Endothelial cell of umbilical vein (primary cell): ENCODE measurements at regions not wholly inside any gene's neighbourhood (a gene's known extent, or its start where the extent isn't known, plus 50 kb on each side); places are given as distances from the start of the nearest gene placed in this dataset.
A peak's percentile ranks its signal among the peaks of the same experiment; 100 is the strongest.

ENCODE experiments used
- BruUV-seq: library from RNA; stranded (reverse); fragments of 400-500 nt; replicated peaks from 2 replicates; lab custom pipeline; 2021; lab: Mats Ljungman, UMichigan
- CTCF ChIA-PET: fragments of 300-600, 350-600 bp; sonication (Branson Sonifier 250); formaldehyde crosslinking; loops from one replicate; lab custom pipeline; 2021; ENCODE audit warnings: antibody characterized with exemption, inconsistent platforms; lab: Charles Lee
- POLR2A ChIA-PET: fragments of 300-600, 350-600 bp; sonication (Branson Sonifier 250); formaldehyde crosslinking; loops from one replicate; lab custom pipeline; 2021; ENCODE audit warnings: antibody characterized with exemption, inconsistent platforms; lab: Charles Lee
- DNase-seq: peaks from one replicate; pipeline ENCODE4 v3.0.0-alpha.2; 2011; ENCODE audit warnings: low read depth, low spot score
- FAIRE-seq: peaks from 2 replicates; lab custom pipeline; 2011; peaks lifted over from hg19 to GRCh38; lab: Jason Lieb, UNC
- H2AFZ ChIP-seq: 2 replicates; pipeline ENCODE4 v1.6.0; 2012; ENCODE audit warnings: low read depth, low read length, control low read depth, inconsistent platforms
- H3K27ac ChIP-seq: 2 replicates; pipeline ENCODE4 v1.5.1; 2011; ENCODE audit warnings: low read depth, mild to moderate bottlenecking, control low read depth, low read length, moderate library complexity; ENCODE audit not compliant: insufficient read depth
- H3K27me3 ChIP-seq, 2 experiments: 2 replicates each; pipeline versions ENCODE4 v1.6.0 to v1.6.1; 2011; ENCODE audit warnings: low read length in 2 of 2, mixed read lengths in 1 of 2; ENCODE audit not compliant: control insufficient read depth in 2 of 2, insufficient read depth in 2 of 2
- H3K36me3 ChIP-seq, 2 experiments: 2 replicates in 1 of 2; 3 replicates in 1 of 2; pipeline ENCODE4 v1.5.1; 2011; ENCODE audit warnings: low read length in 2 of 2, mild to moderate bottlenecking in 1 of 2, moderate library complexity in 1 of 2; ENCODE audit not compliant: control insufficient read depth in 2 of 2, insufficient read depth in 2 of 2; ENCODE audit errors: extremely low read depth in 1 of 2
- H3K4me1 ChIP-seq: 3 replicates; pipeline ENCODE4 v1.5.1; 2011; ENCODE audit warnings: mild to moderate bottlenecking, low read length; ENCODE audit not compliant: control insufficient read depth, insufficient read depth; ENCODE audit errors: extremely low read depth
- H3K4me2 ChIP-seq: 2 replicates; pipeline ENCODE4 v1.6.1; 2011; ENCODE audit warnings: low read length, control low read depth, mixed read lengths; ENCODE audit not compliant: insufficient read depth
- H3K4me3 ChIP-seq, 3 experiments: fragments of 200-600 bp in 1 of 3; sonication (generic), shearing (Covaris generic) in 1 of 3; replicated peaks in 1 of 3; 2 replicates each; pipeline ENCODE4 v1.5.1; 2011 to 2016; ENCODE audit warnings: control low read depth in 3 of 3, low read length in 3 of 3, mild to moderate bottlenecking in 2 of 3, inconsistent platforms in 1 of 3, low read depth in 1 of 3, moderate library complexity in 1 of 3; ENCODE audit not compliant: insufficient read depth in 1 of 3
- H3K79me2 ChIP-seq: 2 replicates; pipeline ENCODE4 v1.6.0; 2012; ENCODE audit warnings: low read length, inconsistent platforms; ENCODE audit not compliant: control insufficient read depth, insufficient read depth
- H3K9ac ChIP-seq: replicated peaks from 2 replicates; pipeline ENCODE3; 2011; ENCODE audit warnings: low read length, control low read depth; ENCODE audit not compliant: insufficient read depth; ENCODE audit errors: extremely low read depth
- H3K9me1 ChIP-seq: replicated peaks from 3 replicates; pipeline ENCODE4 v1.6.0; 2011; ENCODE audit warnings: mild to moderate bottlenecking, low read length; ENCODE audit not compliant: control insufficient read depth, insufficient read depth; ENCODE audit errors: extremely low read depth
- H3K9me3 ChIP-seq: replicated peaks from 2 replicates; pipeline ENCODE4 v1.5.1; 2012; ENCODE audit warnings: low read length, inconsistent platforms; ENCODE audit not compliant: control insufficient read depth, insufficient read depth
- H4K20me1 ChIP-seq: replicated peaks from 2 replicates; pipeline ENCODE3; 2011; ENCODE audit warnings: mild to moderate bottlenecking, low read length; ENCODE audit not compliant: control insufficient read depth, insufficient read depth; ENCODE audit errors: extremely low read depth
- CTCF ChIP-seq, 2 donors: IDR thresholded peaks; 1 replicate in 1 of 2; 2 replicates in 1 of 2; pipeline ENCODE4 v1.5.1; 2011; ENCODE audit warnings: low read length in 2 of 2, mild to moderate bottlenecking in 2 of 2, moderate library complexity in 2 of 2, control low read depth in 1 of 2, inconsistent platforms in 1 of 2, low read depth in 1 of 2; ENCODE audit not compliant: insufficient read depth in 1 of 2; ENCODE audit errors: extremely low read depth in 1 of 2
- EZH2 ChIP-seq: IDR thresholded peaks from 2 replicates; pipeline ENCODE4 v1.6.1; 2012; ENCODE audit warnings: borderline replicate concordance, low read depth, mild to moderate bottlenecking, moderate library complexity, low read length, inconsistent platforms; ENCODE audit not compliant: severe bottlenecking
- FOS ChIP-seq: IDR thresholded peaks from 2 replicates; pipeline ENCODE4 v1.6.1; 2011; ENCODE audit warnings: mild to moderate bottlenecking, low read length, moderate library complexity, borderline replicate concordance; ENCODE audit not compliant: insufficient read depth
- GATA2 ChIP-seq: IDR thresholded peaks from 2 replicates; pipeline ENCODE4 v1.7.0; 2011; ENCODE audit warnings: low read depth, mild to moderate bottlenecking, moderate library complexity, mixed read lengths, low read length; ENCODE audit not compliant: insufficient read length, insufficient read depth
- JUN ChIP-seq: IDR thresholded peaks from 2 replicates; pipeline ENCODE4 v1.6.1; 2011; ENCODE audit warnings: borderline replicate concordance, low read depth; ENCODE audit not compliant: insufficient read length, insufficient read depth
- MAX ChIP-seq: IDR thresholded peaks from 2 replicates; pipeline ENCODE4 v1.6.1; 2011; ENCODE audit not compliant: insufficient read depth, insufficient read length
- MYC ChIP-seq: IDR thresholded peaks from one replicate; pipeline ENCODE4 v1.6.1; 2011; ENCODE audit warnings: mild to moderate bottlenecking, low read depth, low read length
- POLR2A ChIP-seq: IDR thresholded peaks from 2 replicates; pipeline ENCODE4 v1.6.1; 2012; ENCODE audit warnings: low read depth, mild to moderate bottlenecking, control low read depth, low read length
- POLR2AphosphoS5 ChIP-seq: IDR thresholded peaks from 2 replicates; pipeline ENCODE4 v1.6.1; 2012; ENCODE audit warnings: low read depth, mild to moderate bottlenecking, control low read depth, low read length, moderate library complexity; ENCODE audit not compliant: insufficient read depth
- dilution Hi-C: fragments of 300-500 bp; cut with MboI; formaldehyde crosslinking; loops from one replicate; pipeline ENCODE4 v1.15.0; 2019; ENCODE audit warnings: low sequenced_read_pairs; ENCODE audit not compliant: extremely low pct_ligation_motif_present
- intact Hi-C: fragments of 100-400 bp; cut with micrococcal nuclease; formaldehyde crosslinking; loops from one replicate; pipeline ENCODE4 v1.10.0; 2022

GRCh38 chrX:39829965-39830364 is 267.8 kb downstream of the BCOR start:
- dilution Hi-C loops: no loop called here
- ChIA-PET POLR2A (no interaction called here), CTCF (no interaction called here)
- no peak overlapping the region for H3K4me3 ChIP-seq
- no peaks in the 10 kb centered on the region for H3K4me1 ChIP-seq
- H2AFZ ChIP-seq: no peak overlapping the region
- H3K36me3 ChIP-seq: no peaks in the 10 kb centered on the region
- no peak for TF ChIP-seq CTCF (IDR thresholded peaks at IDR 0.05; ENCODE audit: extremely low read depth in 1 of 2, insufficient read depth in 1 of 2, low read depth in 1 of 2, low read length in 2 of 2)
- FAIRE-seq (no peak), DNase-seq (no peak)
- no peaks in the 10 kb centered on the region for H3K27me3 ChIP-seq
- intact Hi-C loops: no loop called here
- no peaks in the 10 kb centered on the region for H3K9me3 ChIP-seq
- H4K20me1 ChIP-seq: no peaks in the 10 kb centered on the region
- no peak overlapping the region for H3K27ac ChIP-seq
- no TSS peak for BruUV-seq
- H3K79me2 ChIP-seq: no peaks in the 10 kb centered on the region
- H3K9me1 ChIP-seq: no peaks in the 10 kb centered on the region
- H3K4me2 ChIP-seq: no peak overlapping the region
- H3K9ac ChIP-seq: no peak overlapping the region

- H2AFZ ChIP-seq: no peak overlapping the region
- H3K9me1 ChIP-seq: no peaks in the 10 kb centered on the region
- dilution Hi-C loops (no loop called here), intact Hi-C loops (no loop called here)
- TF ChIP-seq POLR2AphosphoS5: no peak
- TF ChIP-seq POLR2A: no peak
- no peak for TF ChIP-seq MAX
- no peak for TF ChIP-seq FOS
- no peak for TF ChIP-seq EZH2
- no peak for TF ChIP-seq CTCF (IDR thresholded peaks at IDR 0.05; ENCODE audit: extremely low read depth in 1 of 2, insufficient read depth in 1 of 2, low read depth in 1 of 2, low read length in 2 of 2)
- no peak for TF ChIP-seq JUN
- TF ChIP-seq GATA2: no peak
- TF ChIP-seq MYC: no peak
- H3K4me1 ChIP-seq: no peaks in the 10 kb centered on the region
- H3K36me3 ChIP-seq: no peaks in the 10 kb centered on the region
- H3K27me3 ChIP-seq: no peaks in the 10 kb centered on the region
- BruUV-seq: no TSS peak
- ChIA-PET POLR2A (no interaction called here), CTCF (no interaction called here)
- no peak overlapping the region for H3K27ac ChIP-seq
- no peak overlapping the region for H3K4me2 ChIP-seq
- H3K9me3 ChIP-seq: no peaks in the 10 kb centered on the region
- H4K20me1 ChIP-seq: no peaks in the 10 kb centered on the region
- no peak overlapping the region for H3K4me3 ChIP-seq
- FAIRE-seq (peak; percentile 46), DNase-seq (no peak)
- no peaks in the 10 kb centered on the region for H3K79me2 ChIP-seq
- H3K9ac ChIP-seq: no peak overlapping the region
Measured at GRCh38 chrX:39830414-39830813, 267.3 kb downstream of the BCOR start.
